ENCODE measurements at regions not wholly inside any gene's neighbourhood (a gene's known extent, or its start where the extent isn't known, plus 50 kb on each side); places are given as distances from the start of the nearest gene placed in this dataset.

GRCh38 chr4:15197005-15197404, 194.7 kb downstream of the CPEB2 start:
- Histone ChIP-seq H3K4me3 (ENCODE audit: low read length) (no peak overlapping the region), H3K36me3 (ENCODE audit: insufficient read depth, low read length) (no peaks in the 10 kb centered on the region), H3K9ac (ENCODE audit: low read length) (no peak overlapping the region), H4K20me1 (ENCODE audit: insufficient read depth) (no peaks in the 10 kb centered on the region), H3K9me3 (ENCODE audit: low read length) (no peaks in the 10 kb centered on the region), H3K27ac (ENCODE audit: low read length) (no peak overlapping the region), H2AFZ (ENCODE audit: low read depth, low read length) (no peak overlapping the region), H3K79me2 (replicated peaks; ENCODE audit: insufficient read depth, low read length) (no peaks in the 10 kb centered on the region), H3K27me3 (ENCODE audit: insufficient read depth, low read depth, low read length) (no peaks in the 10 kb centered on the region), H3K4me2 (ENCODE audit: low read length) (no peak overlapping the region), H3K9me2 (ENCODE audit: insufficient read depth, low read length) (no peaks in the 10 kb centered on the region), H3F3A (ENCODE audit: insufficient read depth, low read length, poor library complexity, severe bottlenecking) (no peaks in the 10 kb centered on the region)
- TF ChIP-seq RAD21 (conservative IDR thresholded peaks at IDR 0.05) (no peak), CTCF (IDR thresholded peaks at IDR 0.05; ENCODE audit: poor library complexity, severe bottlenecking) (peak; percentile 22)

- H3K9me2 ChIP-seq (ENCODE audit: insufficient read depth, low read length): no peaks in the 10 kb centered on the region
- H3K4me2 ChIP-seq (ENCODE audit: low read length): no peak overlapping the region
- peak; percentile 46 for TF ChIP-seq CTCF (IDR thresholded peaks at IDR 0.05; ENCODE audit: poor library complexity, severe bottlenecking)
- TF ChIP-seq RAD21 (conservative IDR thresholded peaks at IDR 0.05): no peak
- no peak overlapping the region for H3K27ac ChIP-seq (ENCODE audit: low read length)
- no peaks in the 10 kb centered on the region for H3K9me3 ChIP-seq (ENCODE audit: low read length)
- no peaks in the 10 kb centered on the region for H3K36me3 ChIP-seq (ENCODE audit: insufficient read depth, low read length)
- H3K27me3 ChIP-seq (ENCODE audit: insufficient read depth, low read depth, low read length): no peaks in the 10 kb centered on the region
- H3K4me3 ChIP-seq (ENCODE audit: low read length): no peak overlapping the region
- no peak overlapping the region for H2AFZ ChIP-seq (ENCODE audit: low read depth, low read length)
- no peak overlapping the region for H3K9ac ChIP-seq (ENCODE audit: low read length)
- H4K20me1 ChIP-seq (ENCODE audit: insufficient read depth): no peaks in the 10 kb centered on the region
- no peaks in the 10 kb centered on the region for H3F3A ChIP-seq (ENCODE audit: insufficient read depth, low read length, poor library complexity, severe bottlenecking)
- no peaks in the 10 kb centered on the region for H3K79me2 ChIP-seq (replicated peaks; ENCODE audit: insufficient read depth, low read length)
Measured at GRCh38 chr4:15198070-15198727, 195.9 kb downstream of the CPEB2 start.

- no peak for TF ChIP-seq EP300 (conservative IDR thresholded peaks at IDR 0.05; ENCODE audit: poor library complexity, severe bottlenecking)
- Histone ChIP-seq H3K27ac (ENCODE audit: low read length) (no peak overlapping the region), H3K9ac (ENCODE audit: low read length) (no peak overlapping the region), H3F3A (ENCODE audit: insufficient read depth, low read length, poor library complexity, severe bottlenecking) (no peaks in the 10 kb centered on the region), H4K20me1 (ENCODE audit: insufficient read depth) (no peaks in the 10 kb centered on the region), H3K79me2 (replicated peaks; ENCODE audit: insufficient read depth, low read length) (no peaks in the 10 kb centered on the region), H3K9me3 (ENCODE audit: low read length) (no peaks in the 10 kb centered on the region), H3K4me3 (ENCODE audit: low read length) (no peak overlapping the region), H3K36me3 (ENCODE audit: insufficient read depth, low read length) (no peaks in the 10 kb centered on the region), H3K9me2 (ENCODE audit: insufficient read depth, low read length) (no peaks in the 10 kb centered on the region), H3K4me2 (ENCODE audit: low read length) (no peak overlapping the region), H2AFZ (ENCODE audit: low read depth, low read length) (no peak overlapping the region), H3K27me3 (ENCODE audit: insufficient read depth, low read depth, low read length) (no peaks in the 10 kb centered on the region)
Measured at GRCh38 chr4:15201782-15202181, 199.5 kb downstream of the CPEB2 start.

- no peak overlapping the region for H3K4me2 ChIP-seq (ENCODE audit: low read length)
- H4K20me1 ChIP-seq (ENCODE audit: insufficient read depth): no peaks in the 10 kb centered on the region
- TF ChIP-seq TAF1 (IDR thresholded peaks at IDR 0.05; ENCODE audit: low read depth) (no peak), MXI1 (conservative IDR thresholded peaks at IDR 0.05; ENCODE audit: poor library complexity, severe bottlenecking) (no peak), EZH2 (IDR thresholded peaks at IDR 0.05; ENCODE audit: borderline replicate concordance, insufficient read depth, low read length, poor library complexity, severe bottlenecking) (no peak), CTCF (IDR thresholded peaks at IDR 0.05; ENCODE audit: poor library complexity, severe bottlenecking) (no peak), SMC3 (conservative IDR thresholded peaks at IDR 0.05; ENCODE audit: poor library complexity) (no peak), RAD21 (conservative IDR thresholded peaks at IDR 0.05) (no peak), EP300 (conservative IDR thresholded peaks at IDR 0.05; ENCODE audit: poor library complexity, severe bottlenecking) (no peak)
Measured at GRCh38 chr4:15202481-15202880, 200.2 kb downstream of the CPEB2 start.

More at GRCh38 chr4:15202481-15202880, 200.2 kb downstream of the CPEB2 start:
- H3K27me3 ChIP-seq (ENCODE audit: insufficient read depth, low read depth, low read length): no peaks in the 10 kb centered on the region
- no peak overlapping the region for H3K9ac ChIP-seq (ENCODE audit: low read length)
- H3K9me3 ChIP-seq (ENCODE audit: low read length): no peaks in the 10 kb centered on the region
- no peaks in the 10 kb centered on the region for H3F3A ChIP-seq (ENCODE audit: insufficient read depth, low read length, poor library complexity, severe bottlenecking)
- no peaks in the 10 kb centered on the region for H3K36me3 ChIP-seq (ENCODE audit: insufficient read depth, low read length)
- H3K4me3 ChIP-seq (ENCODE audit: low read length): no peak overlapping the region
- no peaks in the 10 kb centered on the region for H3K79me2 ChIP-seq (replicated peaks; ENCODE audit: insufficient read depth, low read length)
- H2AFZ ChIP-seq (ENCODE audit: low read depth, low read length): no peak overlapping the region
- no peak overlapping the region for H3K27ac ChIP-seq (ENCODE audit: low read length)
- H3K9me2 ChIP-seq (ENCODE audit: insufficient read depth, low read length): no peaks in the 10 kb centered on the region

Measured in neural cell (in vitro differentiated cells).